HTR-8/SVneo (cell line): ENCODE measurements at regions not wholly inside any gene's neighbourhood (a gene's known extent, or its start where the extent isn't known, plus 50 kb on each side); places are given as distances from the start of the nearest gene placed in this dataset.
"Not testable (repeated sequence)": the region's sequence is repeated elsewhere in the genome, so short reads cannot be mapped to it uniquely, and the experiment has no call there.

Experiments
- DNase-seq: peaks from one replicate; pipeline ENCODE4 v3.0.0; 2011; ENCODE audit warnings: low spot score, mixed read lengths; ENCODE audit not compliant: insufficient read length
- FAIRE-seq: peaks from 2 replicates; lab custom pipeline; 2011; peaks lifted over from hg19 to GRCh38; lab: Jason Lieb, UNC

DNA sequence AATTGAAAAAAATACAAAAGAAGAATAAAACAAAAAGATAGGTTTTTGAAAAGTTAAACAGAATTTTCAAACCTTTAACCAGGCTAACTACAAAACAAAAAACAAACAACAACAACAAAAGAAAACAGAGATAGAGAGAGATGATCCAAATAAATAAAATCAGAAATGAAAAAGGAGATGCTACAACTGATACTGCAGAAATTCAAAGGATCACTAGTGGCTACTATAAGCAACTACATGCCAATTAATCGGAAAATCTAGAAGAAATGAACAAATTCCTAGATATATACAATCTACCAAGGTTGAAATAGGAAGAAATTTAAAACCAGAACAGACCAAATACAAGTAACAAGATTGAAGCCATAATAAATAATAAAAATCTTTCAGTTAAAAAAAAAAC is 326.8 kb upstream of the VSTM2A start:
- no peak for DNase-seq
- FAIRE-seq = no peak

DNA sequence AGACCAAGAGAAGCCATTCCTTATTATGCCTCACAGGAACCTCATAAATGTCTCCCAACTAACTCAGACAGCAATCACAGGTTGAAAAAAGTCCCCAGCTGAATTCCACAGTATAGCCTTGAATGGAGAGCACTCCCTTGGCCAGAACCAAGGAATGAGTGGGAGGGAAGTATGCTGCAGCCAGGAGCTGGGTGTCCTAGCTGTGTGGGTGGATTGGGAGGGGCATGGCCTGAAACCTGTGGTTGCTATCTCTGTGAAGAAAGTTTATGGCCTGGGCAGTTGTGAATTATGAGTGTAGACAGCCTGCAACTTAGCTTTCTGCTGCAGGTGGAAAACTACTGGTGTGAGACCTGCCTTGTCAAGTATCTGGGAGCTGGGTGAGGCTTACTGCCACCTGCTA is 316.1 kb upstream of the VSTM2A start:
- FAIRE-seq, DNase-seq: not testable (repeated sequence)

DNA sequence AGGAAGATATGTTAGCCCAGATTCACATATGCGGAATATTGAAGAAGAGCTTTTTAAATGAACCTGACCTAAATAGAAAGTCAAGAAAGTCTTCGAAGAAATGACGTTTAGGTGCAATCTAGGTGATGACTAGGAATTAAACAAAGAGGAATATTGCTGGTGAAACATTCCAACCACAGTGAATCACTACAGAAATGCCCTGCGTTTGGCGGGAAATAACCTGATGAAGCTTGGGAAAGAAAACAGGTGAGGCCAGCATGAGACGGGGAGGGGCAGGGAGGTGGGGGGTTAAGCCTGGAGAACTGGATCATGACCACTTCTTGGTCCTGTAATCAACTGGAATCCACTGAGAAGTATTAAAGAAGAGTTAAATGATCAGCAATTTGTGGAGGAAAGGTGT is 299.4 kb upstream of the VSTM2A start:
- no peak for FAIRE-seq
- DNase-seq = no peak

DNA sequence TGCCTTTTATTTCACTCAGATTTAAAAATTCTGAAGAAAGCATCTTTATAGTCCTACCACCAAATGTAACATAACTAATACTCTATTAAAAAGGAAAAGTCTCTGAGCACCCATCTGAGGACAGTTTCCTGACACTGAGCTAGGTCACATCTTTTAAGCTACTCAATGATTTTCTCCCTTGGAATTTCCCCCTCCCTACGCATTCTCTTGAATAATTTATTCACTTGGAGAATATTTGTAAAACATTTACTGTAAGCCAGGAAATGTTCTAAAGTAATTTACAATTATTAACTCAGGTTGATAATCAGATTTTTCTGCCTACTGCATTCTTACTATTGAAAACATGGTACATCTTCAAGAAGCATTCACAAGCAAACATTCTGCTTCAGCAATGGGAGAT is 297.2 kb upstream of the VSTM2A start:
- FAIRE-seq = no peak
- DNase-seq = no peak

DNA sequence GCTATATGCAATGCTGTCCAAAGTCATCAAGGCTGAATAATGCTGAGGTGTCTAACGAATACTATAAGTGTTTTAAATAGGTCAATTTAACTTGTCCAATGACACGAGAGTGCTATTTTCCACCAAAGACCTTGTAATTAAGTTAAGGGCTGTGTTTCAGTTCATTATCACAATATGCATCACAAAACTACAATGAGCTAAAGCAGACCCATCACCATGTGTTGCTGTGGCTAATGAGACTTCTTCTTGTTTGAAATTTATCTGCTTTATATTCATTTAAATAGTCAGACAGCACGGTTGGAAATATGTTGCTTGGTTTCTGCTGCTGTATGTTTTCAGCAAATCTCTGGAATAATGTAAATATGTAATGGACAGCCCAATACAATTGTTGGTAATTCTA is 292.5 kb upstream of the VSTM2A start:
- no peak for FAIRE-seq
- DNase-seq = no peak

DNA sequence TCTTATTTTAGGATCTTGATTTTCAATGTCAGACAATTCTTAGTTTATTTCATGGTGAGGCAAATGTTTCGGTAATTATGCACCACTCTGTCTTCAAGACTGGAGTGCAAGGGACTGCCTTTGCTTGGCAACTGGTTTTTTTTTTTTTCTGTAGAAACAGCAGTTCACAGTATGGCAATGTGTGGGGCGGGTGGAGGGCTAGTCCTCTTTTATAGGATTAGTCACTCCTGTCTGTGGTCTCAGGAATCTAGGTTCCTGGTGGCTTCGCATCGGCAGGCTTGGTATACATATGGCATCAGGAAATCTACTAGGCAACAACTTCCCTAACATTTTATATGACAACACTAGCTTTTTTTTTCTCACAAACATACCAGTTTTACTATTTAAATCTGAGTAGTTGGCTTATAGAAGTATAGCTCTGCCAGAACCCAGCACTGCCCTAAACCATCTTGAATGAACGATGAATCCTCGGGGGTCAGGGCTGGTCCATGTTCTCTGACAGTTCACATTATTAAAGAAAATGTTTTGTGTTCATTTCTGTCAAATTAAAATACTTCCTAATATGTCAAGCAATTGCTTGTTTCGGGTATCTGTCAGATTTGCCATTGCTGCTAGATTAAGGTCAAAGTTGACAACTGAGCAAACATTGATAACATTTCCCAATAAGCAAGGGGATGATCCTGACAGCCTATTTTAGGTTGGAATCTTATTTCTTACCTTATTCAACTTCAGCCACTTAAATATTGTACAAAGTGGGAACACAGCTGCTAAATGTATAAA is 289.7 kb upstream of the VSTM2A start:
- DNase-seq = no peak
- no peak for FAIRE-seq

DNA sequence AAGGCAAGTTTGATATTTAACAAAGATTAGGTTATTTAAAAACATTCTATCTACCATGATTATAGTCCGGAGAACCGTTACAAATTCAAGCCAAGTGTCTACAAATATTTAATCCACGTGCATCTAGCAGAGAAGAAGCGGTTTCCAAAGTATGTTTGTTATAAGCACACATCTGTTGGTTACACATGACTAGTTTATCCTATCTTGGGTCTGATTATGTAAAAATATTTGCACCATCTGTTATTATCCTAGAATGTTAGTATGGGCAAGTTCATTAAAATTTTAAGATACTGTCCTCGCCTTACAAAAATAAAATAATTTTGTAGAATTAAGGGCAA is 289.2 kb upstream of the VSTM2A start:
- FAIRE-seq (no peak), DNase-seq (no peak)

DNA sequence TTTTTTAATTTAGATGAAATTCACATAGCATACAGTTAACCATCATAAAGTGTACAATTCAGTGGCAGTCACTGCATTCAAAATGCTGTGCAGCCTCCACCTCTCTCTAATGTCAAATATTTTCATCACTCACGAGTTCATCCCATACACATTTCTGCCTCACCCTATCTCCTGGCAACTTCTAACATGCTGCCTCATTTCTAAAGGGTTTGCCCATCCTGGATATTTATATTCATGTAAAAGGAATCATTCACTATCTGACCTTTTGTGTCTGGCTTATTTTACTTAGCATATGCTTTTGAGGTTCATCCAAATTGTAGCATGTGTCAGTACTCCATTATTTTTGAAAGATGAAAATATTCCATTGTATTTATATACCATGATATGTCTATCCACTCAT is 286.9 kb upstream of the VSTM2A start:
- DNase-seq (no peak), FAIRE-seq (no peak)

DNA sequence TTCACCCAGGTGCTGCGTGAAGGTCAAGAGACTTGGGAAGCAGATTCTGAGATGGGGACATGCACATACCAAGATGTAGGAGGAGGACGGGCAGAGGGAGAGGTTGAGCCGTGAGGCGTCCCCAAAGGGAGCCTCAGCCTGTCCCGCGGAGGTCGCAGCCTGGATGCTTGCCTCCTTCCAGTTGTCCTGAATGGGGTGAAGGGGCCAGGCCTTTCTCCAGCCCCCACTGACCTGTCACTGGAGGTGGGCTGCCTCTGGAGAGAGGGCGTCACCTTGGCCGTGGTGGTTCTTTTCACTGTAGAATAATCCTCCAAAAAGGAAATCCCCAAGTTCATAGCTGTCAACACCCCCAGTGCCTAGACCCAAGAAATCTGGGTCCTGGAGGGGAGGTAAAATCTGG is 283.0 kb upstream of the VSTM2A start:
- no peak for FAIRE-seq
- no peak for DNase-seq

DNA sequence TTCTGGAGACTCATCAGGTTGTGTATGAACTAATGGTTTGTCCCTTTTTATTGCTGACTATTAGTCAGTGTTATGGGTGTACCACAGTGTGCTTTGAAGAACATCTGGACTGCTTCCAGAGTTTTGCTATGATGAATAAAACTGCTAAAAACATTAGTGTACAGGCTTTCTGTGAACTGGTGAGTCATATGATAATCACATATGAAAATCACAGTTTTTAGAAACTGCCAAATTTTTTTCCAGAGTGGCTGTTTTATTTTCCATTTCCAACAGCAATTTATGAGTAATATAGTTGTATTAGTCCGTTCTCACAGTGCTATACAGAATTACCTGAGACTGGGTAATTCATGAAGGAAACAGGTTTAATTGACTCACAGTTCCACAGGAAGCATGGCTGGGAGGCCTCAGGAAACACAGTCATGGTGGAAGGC is 281.2 kb upstream of the VSTM2A start:
- FAIRE-seq (no peak), DNase-seq (no peak)

DNA sequence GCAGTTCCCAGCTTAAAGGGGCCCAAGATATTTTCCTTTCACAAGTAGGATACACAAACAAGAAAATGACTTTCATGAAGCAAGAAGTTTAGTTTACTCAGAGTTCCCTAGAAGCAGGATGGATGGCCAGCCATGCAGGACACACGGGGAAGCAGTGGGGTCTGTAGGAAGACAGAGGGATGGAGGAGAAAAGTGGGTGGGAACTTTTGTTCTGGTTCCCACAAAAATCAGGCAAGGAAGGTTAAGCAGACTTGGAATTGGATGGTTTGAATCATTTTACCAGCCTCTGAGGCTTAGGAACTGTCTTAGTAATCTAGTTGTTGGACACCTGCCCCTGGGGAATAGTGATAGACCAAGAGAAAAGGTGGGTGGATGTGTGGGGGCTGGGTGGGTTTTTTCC is 263.3 kb upstream of the VSTM2A start:
- DNase-seq (no peak), FAIRE-seq (no peak)

DNA sequence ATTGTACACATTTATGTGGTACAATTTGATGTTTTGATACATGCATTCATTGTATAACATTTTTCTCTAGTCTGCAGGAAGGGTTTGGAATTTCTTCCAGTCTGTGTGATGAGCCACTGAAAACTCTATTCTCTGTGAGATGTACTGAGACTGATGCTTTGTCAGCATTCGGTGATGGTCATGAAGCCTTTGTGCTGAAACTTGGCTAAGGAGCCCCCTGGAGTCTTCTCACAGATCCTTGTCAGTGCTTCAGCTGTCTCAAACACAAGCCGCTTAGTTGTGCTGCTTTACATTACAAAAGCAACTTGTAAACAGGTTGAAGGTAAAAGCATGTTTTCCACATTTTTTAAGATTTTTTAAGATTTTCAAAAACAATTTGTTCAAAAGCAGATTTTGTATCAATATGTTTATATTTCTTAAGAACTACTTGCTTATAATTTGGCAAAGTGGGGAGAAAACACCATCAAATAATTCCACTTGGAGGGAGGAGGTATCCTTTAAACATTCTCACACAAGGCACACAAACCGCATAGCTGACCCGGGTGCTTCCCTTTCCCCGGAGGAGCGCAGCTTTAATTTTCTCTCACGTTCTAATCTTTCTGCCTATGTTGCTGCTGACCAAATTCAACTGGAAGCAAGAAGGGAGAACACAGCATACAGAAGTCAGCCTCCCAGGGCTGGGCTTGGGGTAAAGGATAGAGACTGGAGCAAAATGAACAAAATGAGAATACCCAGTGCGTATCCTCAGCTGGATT is 249.8 kb upstream of the VSTM2A start:
- no peak for DNase-seq
- no peak for FAIRE-seq

DNA sequence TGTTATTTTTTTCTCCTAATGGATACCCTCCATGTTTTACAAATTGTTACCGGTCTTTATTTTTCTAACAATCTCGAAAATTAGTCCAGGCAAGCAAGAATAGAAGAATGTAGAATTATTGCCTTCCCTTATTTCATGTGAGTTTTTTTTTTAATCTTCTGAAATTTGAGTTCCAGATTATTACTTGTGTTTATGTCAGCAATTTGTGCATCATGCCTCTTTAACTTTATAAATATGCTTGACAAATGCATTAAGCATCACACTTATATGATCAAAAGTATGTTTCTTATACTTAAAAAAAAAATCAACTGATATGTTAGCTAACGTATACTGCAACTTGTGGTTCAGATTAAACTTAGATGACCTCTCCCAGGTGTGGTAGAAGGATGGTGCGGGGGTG is 242.7 kb upstream of the VSTM2A start:
- DNase-seq (no peak), FAIRE-seq (no peak)

DNA sequence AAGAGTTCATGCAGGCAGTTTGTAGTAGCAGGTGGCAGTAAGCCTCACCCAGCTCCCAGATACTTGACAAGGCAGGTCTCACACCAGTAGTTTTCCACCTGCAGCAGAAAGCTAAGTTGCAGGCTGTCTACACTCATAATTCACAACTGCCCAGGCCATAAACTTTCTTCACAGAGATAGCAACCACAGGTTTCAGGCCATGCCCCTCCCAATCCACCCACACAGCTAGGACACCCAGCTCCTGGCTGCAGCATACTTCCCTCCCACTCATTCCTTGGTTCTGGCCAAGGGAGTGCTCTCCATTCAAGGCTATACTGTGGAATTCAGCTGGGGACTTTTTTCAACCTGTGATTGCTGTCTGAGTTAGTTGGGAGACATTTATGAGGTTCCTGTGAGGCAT is 226.2 kb upstream of the VSTM2A start:
- DNase-seq, FAIRE-seq: not testable (repeated sequence)

DNA sequence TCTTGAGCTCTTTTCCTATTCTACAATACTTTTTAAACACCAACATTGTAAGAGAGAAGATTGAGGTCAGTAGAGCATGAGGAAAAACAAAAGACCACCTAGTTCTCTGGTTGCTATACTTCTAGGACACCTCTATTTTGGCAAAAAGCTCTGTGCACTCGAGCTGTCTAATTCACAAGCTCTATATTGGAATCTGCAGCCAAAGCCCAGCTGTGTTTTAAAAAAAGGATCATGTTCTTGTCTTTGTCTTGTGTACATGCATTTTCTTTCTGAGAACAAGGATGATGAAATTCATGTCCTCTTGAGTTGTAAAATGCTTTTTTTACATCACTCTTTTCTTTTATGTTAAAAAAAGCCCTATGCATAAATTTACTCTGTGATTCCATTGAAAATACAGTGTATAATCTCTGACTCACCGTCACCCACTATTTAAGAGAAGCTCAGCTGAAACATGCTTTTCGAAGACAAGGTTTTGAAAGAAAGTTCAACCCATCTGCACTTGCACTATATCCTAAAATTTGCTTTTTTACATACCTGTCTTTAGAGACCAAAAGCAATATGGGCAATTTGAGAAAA is 215.5 kb upstream of the VSTM2A start:
- FAIRE-seq = no peak

DNA sequence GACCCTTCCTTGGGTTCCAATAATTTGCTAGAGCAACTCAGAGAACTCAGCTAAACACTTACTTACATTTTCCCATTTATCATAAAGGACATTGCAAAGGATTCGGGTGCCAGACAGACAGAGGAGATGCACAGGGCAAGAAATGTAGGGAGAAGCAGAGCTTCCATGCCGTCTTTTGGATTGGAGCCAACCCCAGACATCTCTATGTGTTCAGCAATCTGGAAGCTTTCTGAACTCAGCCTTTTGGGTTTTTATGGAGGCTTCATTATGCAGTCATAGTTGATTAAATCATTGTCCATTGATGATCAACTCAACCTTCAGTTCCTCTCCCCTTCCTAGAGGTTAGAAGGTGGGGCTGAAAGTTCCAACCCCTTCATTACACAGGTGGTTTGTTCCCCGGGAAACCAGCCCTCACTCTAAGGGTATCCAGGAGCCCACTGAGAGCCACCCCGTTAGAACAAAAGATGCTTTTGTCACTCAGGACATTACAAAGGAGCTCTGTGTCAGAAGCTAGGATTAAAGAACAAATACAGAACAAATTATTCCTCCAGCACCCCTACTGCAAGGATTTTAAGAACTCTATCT is 211.9 kb upstream of the VSTM2A start:
- FAIRE-seq = no peak
- no peak for DNase-seq

More for the DNA sequence above, 215.5 kb upstream of the VSTM2A start:
- DNase-seq = no peak

DNA sequence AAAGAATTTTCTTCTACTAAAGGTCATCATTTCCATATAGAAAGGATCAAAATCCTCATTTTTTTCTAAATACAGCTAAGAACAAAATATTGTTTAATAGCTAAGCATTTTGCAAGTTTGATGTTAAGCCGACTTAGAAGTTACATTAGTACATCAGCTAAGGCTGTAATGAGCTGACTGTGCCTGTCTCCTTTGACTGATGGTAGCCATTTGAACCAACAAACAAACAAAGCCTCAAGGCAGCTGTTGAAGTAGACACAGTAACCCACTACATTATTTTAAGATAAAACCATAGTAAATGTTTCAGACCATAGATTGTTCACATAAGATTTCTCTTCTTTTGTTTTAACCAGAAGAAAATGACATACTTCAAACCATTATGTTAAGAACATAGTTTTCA is 210.9 kb upstream of the VSTM2A start:
- no peak for FAIRE-seq

DNA sequence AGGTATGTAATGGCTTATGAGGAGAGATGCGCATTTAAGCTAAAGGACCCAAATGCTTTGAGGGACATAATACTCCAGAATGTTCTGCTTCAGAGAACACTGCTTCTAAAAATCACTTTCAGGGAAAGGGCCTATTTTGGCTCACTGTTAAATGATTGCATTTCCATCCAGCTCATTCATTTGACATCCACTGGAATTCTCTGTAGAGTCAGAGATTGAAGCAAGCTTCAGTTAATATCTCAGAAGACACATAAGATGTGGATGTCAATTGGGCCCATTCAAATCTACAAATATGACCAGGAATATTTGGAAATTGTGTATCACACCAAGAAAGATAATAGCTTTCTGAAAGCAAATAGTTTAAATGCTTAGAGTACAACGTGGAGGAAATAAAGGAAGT is 209.9 kb upstream of the VSTM2A start:
- FAIRE-seq (no peak), DNase-seq (no peak)

More for the DNA sequence above, 210.9 kb upstream of the VSTM2A start:
- DNase-seq = no peak

DNA sequence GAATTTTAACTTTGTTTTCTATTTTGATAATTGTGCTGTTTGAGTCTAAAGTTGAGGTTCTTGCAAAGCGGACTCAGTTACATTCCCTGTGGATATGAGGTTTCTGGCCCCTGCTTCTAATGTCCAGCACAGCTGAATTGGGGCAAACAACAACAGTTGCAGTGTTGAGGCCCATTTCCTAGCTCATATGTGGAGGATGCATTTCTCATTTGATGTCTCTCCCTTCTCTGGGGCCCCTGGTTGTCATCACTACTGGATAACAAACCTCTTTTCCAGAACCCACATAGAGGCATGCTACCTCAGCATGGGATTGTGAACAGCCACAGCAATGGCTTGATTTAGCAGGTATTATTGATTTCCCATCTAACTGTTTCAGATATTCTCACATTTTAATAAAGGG is 208.2 kb upstream of the VSTM2A start:
- FAIRE-seq = no peak
- no peak for DNase-seq

DNA sequence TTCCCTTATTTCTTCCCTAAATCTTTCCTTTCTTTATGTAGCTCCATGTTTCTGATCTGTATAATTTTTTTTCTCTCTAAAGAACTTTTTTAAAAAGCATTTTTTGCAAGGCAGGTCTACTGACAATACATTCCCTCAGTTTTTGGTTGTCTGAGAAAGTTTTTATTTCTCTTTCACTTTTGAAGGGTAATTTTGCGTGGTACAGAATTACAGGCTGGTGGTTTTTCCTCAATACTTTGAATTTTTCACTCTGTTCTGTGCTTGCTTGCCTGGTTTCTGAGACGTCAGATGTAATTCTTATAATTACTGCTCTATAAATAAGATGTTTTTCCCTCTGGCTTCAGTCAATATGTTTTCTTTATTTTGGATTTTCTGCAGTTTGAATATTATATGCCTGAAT is 205.4 kb upstream of the VSTM2A start:
- no peak for DNase-seq
- no peak for FAIRE-seq

DNA sequence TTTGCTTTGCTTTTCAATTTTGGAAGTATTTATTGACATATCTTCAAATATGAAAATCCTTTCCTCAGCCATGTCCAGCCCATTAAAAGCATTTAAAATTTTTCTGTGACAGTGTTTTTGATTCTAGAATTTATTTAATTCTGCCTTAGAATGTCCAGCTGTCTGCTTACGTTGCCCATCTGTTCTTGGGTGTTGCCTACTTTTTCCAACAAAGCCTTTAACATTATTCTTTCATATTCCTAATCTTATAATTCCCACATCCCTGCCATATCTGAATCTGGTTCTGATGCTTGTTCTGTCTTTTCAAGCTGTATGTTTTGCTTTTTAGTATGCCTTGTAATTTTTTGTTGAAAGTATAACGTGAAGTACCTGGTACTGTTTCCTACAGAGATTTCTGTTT is 204.7 kb upstream of the VSTM2A start:
- FAIRE-seq = no peak
- no peak for DNase-seq
